ENCODE measurements at regions not wholly inside any gene's neighbourhood (a gene's known extent, or its start where the extent isn't known, plus 50 kb on each side); places are given as distances from the start of the nearest gene placed in this dataset.

DNA sequence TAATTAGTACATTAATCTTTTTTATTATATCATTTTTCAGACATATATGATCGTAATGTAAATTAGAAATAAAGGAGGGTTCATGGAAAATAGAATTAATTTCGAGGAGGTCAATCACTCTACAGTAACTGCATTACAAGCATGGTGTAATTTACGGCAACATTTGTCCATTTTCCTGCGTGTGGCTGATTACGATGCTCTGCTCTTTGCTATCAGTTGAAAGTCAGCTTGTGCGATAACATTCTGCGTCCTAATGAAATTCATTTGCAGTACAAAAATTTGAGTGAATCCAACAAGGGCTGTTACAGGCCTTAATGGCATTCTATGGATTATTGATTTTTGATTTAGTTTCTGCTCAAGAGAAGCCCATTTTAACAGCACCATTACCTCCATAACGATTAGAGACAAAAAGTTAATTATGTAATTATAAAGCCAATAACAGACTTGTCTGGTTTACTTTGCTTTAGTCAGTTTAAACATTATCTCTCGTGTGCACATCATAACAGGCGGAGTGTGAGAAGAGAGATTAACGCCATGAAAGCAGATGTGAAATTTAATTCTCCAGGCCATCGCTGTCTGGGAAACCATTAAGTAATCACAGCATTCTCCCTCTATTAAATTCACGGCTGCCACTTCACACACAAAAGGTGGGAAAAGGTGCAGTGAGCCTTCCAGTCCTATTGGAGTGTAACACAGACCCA is 256.4 kb upstream of the IRX3 start:
- no peak for DNase-seq
- WGBS, 2 donors = 83 to 91% methylated on average over 13 of the region's 13 CpGs

DNA sequence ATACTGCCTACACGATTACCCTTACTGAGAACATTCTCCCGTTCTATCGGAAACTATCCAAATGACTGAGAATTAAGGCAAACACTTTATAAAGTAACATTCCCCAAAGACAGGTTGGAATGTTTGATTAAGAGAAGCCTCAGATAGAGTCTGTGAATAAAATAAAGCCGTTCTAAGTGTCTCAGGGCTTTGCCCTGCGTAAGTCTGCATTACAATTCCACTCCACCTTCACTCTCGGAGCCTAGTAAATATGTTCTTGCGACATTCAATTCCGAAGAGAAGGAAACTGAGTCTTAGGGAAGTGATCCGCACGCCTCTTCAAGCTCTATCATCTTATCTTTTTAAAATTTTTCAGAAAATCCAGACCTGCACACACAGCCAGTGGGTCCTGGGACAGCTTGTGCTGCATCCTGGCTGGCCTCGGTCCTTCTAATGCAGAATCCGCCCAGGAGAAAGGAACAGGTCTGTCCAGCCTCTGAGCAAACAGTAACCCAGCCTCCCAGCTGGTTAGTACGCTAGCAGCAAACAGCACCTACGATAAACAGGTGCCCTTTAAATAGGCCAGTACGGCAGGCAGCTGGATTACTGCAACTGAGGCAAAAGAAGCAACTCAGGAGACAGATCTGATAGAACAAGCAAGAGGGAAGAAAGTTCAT is 254.1 kb upstream of the IRX3 start:
- Histone ChIP-seq H3K27ac (ENCODE audit: low read depth in 1 of 2, low read length in 1 of 2) (peak overlapping the region in 1 of 2 donors; percentile 10), H3K9me3 (ENCODE audit: control insufficient read depth in 4 of 4, insufficient read depth in 3 of 4, low read length in 3 of 4) (peaks cover 0 to 2% (median 0%) of the 10 kb centered on the region in 4 donors), H3K36me3 (ENCODE audit: control insufficient read depth in 4 of 4, insufficient read depth in 4 of 4, low read length in 4 of 4) (no peaks in the 10 kb centered on the region), H3K27me3 (ENCODE audit: control insufficient read depth in 3 of 3, insufficient read depth in 3 of 3, low read length in 2 of 3) (peaks cover 0 to 39% (median 33%) of the 10 kb centered on the region in 3 donors), H3K4me3 (no peak overlapping the region), H3K9ac (ENCODE audit: insufficient read depth in 1 of 2, low read length in 2 of 2) (no peak overlapping the region), H3K4me1 (ENCODE audit: control insufficient read depth in 5 of 5, insufficient read depth in 5 of 5, low read length in 5 of 5) (no peaks in the 10 kb centered on the region)
- ATAC-seq (ENCODE audit: insufficient read depth, low FRiP score) (no peak), DNase-seq (peak; percentile 16 to 39 (median 18))
- 63 to 80% methylated on average over 15 of the region's 15 CpGs for WGBS, 2 donors
- TF ChIP-seq, protein P1, sequence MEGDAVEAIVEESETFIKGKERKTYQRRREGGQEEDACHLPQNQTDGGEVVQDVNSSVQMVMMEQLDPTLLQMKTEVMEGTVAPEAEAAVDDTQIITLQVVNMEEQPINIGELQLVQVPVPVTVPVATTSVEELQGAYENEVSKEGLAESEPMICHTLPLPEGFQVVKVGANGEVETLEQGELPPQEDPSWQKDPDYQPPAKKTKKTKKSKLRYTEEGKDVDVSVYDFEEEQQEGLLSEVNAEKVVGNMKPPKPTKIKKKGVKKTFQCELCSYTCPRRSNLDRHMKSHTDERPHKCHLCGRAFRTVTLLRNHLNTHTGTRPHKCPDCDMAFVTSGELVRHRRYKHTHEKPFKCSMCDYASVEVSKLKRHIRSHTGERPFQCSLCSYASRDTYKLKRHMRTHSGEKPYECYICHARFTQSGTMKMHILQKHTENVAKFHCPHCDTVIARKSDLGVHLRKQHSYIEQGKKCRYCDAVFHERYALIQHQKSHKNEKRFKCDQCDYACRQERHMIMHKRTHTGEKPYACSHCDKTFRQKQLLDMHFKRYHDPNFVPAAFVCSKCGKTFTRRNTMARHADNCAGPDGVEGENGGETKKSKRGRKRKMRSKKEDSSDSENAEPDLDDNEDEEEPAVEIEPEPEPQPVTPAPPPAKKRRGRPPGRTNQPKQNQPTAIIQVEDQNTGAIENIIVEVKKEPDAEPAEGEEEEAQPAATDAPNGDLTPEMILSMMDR (IDR thresholded peaks at IDR 0.05; ENCODE audit: control extremely low read depth, extremely low read depth) = no peak

More for the DNA sequence above, 256.4 kb upstream of the IRX3 start:
- peaks cover 0 to 1% (median 0%) of the 10 kb centered on the region in 4 donors for H3K9me3 ChIP-seq (ENCODE audit: control insufficient read depth in 4 of 4, insufficient read depth in 3 of 4, low read length in 3 of 4)
- no peak overlapping the region for H3K27ac ChIP-seq (ENCODE audit: low read depth in 1 of 2, low read length in 1 of 2)
- peaks cover 0 to 57% (median 31%) of the 10 kb centered on the region in 3 donors for H3K27me3 ChIP-seq (ENCODE audit: control insufficient read depth in 3 of 3, insufficient read depth in 3 of 3, low read length in 2 of 3)
- H3K4me1 ChIP-seq (ENCODE audit: control insufficient read depth in 5 of 5, insufficient read depth in 5 of 5, low read length in 5 of 5) = no peaks in the 10 kb centered on the region
- TF ChIP-seq, protein P1 (IDR thresholded peaks at IDR 0.05; ENCODE audit: control extremely low read depth, extremely low read depth) = no peak
- no peak for ATAC-seq (ENCODE audit: insufficient read depth, low FRiP score)
- no peak overlapping the region for H3K4me3 ChIP-seq
- H3K36me3 ChIP-seq (ENCODE audit: control insufficient read depth in 4 of 4, insufficient read depth in 4 of 4, low read length in 4 of 4) = no peaks in the 10 kb centered on the region
- no peak overlapping the region for H3K9ac ChIP-seq (ENCODE audit: insufficient read depth in 1 of 2, low read length in 2 of 2)

DNA sequence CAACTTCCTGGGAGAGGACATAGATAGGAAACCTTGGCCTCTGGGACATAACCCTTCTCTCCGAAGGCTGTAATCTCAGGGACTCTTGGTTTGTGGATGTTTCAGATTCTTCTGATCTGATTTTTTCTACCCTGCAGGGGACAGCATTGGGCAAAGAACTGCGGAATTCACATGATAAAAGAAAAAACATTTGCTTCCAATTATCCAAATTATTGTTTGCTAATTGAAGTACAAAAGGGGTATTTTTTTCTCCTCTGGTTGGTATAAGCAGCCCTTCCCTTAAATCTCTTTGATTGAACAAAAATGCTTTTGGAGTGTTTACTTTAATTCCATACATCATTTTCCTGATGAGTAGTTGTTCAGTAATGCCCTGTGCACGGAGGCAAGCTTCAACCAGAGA is 251.7 kb upstream of the IRX3 start:
- Histone ChIP-seq H3K27ac (ENCODE audit: low read depth in 1 of 2, low read length in 1 of 2) (no peak overlapping the region), H3K9me3 (ENCODE audit: control insufficient read depth in 4 of 4, insufficient read depth in 3 of 4, low read length in 3 of 4) (peaks cover 0 to 2% (median 0%) of the 10 kb centered on the region in 4 donors), H3K9ac (ENCODE audit: insufficient read depth in 1 of 2, low read length in 2 of 2) (no peak overlapping the region), H3K36me3 (ENCODE audit: control insufficient read depth in 4 of 4, insufficient read depth in 4 of 4, low read length in 4 of 4) (no peaks in the 10 kb centered on the region), H3K27me3 (ENCODE audit: control insufficient read depth in 3 of 3, insufficient read depth in 3 of 3, low read length in 2 of 3) (peaks cover 0 to 30% (median 20%) of the 10 kb centered on the region in 3 donors), H3K4me1 (ENCODE audit: control insufficient read depth in 5 of 5, insufficient read depth in 5 of 5, low read length in 5 of 5) (no peaks in the 10 kb centered on the region), H3K4me3 (no peak overlapping the region)
- no peak for ATAC-seq (ENCODE audit: insufficient read depth, low FRiP score)
- TF ChIP-seq, protein P1 (IDR thresholded peaks at IDR 0.05; ENCODE audit: control extremely low read depth, extremely low read depth) = no peak
- WGBS, 2 donors = 43 to 67% methylated on average over 3 of the region's 3 CpGs
- peak in 2 of 3 donors; percentile 26 to 35 for DNase-seq
